Testis (tissue), 2 donors: ENCODE measurements at regions not wholly inside any gene's neighbourhood (a gene's known extent, or its start where the extent isn't known, plus 50 kb on each side); places are given as distances from the start of the nearest gene placed in this dataset.

Experiments used
- DNase-seq: peaks from one replicate; pipeline ENCODE4 v3.0.0-alpha.2; 2019
- H3K27ac ChIP-seq, 2 donors: fragments of 200-600 bp; sonication (generic); one replicate each; pipeline ENCODE4 v1.5.1; 2019
- H3K27me3 ChIP-seq: fragments of 200-600 bp; sonication (generic); one replicate; pipeline ENCODE4 v1.5.1; 2019
- H3K36me3 ChIP-seq: fragments of 200-600 bp; sonication (generic); one replicate; pipeline ENCODE4 v1.5.1; 2017; ENCODE audit warnings: low read depth; ENCODE audit errors: missing control alignments
- H3K4me1 ChIP-seq: fragments of 200-600 bp; sonication (generic); one replicate; pipeline ENCODE4 v1.5.1; 2019
- H3K4me3 ChIP-seq, 2 donors: fragments of 200-600 bp; sonication (generic); one replicate each; pipeline ENCODE4 v1.5.1; 2017 to 2019
- H3K9me3 ChIP-seq: fragments of 200-600 bp; sonication (generic); one replicate; pipeline ENCODE4 v1.5.1; 2017
- CTCF ChIP-seq, 3 experiments: fragments of 450-650 bp in 2 of 3; fragments of 200-600 bp in 1 of 3; sonication (generic) in 1 of 3; IDR thresholded peaks; one replicate each; pipeline ENCODE4 v1.5.1; 2016 to 2019; ENCODE audit warnings: antibody characterized with exemption in 3 of 3, mild to moderate bottlenecking in 2 of 3, moderate library complexity in 1 of 3
- POLR2A ChIP-seq: fragments of 450-650 bp; IDR thresholded peaks from one replicate; pipeline ENCODE4 v1.6.1; 2017; ENCODE audit warnings: antibody characterized with exemption, mild to moderate bottlenecking, moderate library complexity
- WGBS, 2 donors: methylation state at CpG; one replicate each; pipeline ENCODE4 v1.1.5; 2018; 5-methylcytosine and 5-hydroxymethylcytosine counted together
- intact Hi-C: fragments of 100-400 bp; cut with DNase I; formaldehyde crosslinking; loops from one replicate; pipeline ENCODE4 v1.15.1; 2023; ENCODE audit warnings: low total_unique reads

- no peak for DNase-seq
- no peak overlapping the region for H3K27ac ChIP-seq
- TF ChIP-seq CTCF (IDR thresholded peaks at IDR 0.05) (no peak), POLR2A (no peak)
- no peaks in the 10 kb centered on the region for H3K9me3 ChIP-seq
- no peak overlapping the region for H3K4me3 ChIP-seq
- no peaks in the 10 kb centered on the region for H3K27me3 ChIP-seq
- no peaks in the 10 kb centered on the region for H3K36me3 ChIP-seq
- H3K4me1 ChIP-seq: no peaks in the 10 kb centered on the region
- 91 to 94% methylated on average over 1 of the region's 1 CpG for WGBS, 2 donors
- intact Hi-C loops: no loop called here
Observed at GRCh38 chr3:103909395-103909794, 1457.3 kb upstream of the ALCAM start.

GRCh38 chr3:103918336-103918735 lies 1448.4 kb upstream of the ALCAM start:
- no peak overlapping the region for H3K27ac ChIP-seq
- TF ChIP-seq CTCF (IDR thresholded peaks at IDR 0.05): no peak
- TF ChIP-seq POLR2A: no peak
- H3K4me1 ChIP-seq: no peaks in the 10 kb centered on the region
- DNase-seq: no peak
- no peaks in the 10 kb centered on the region for H3K27me3 ChIP-seq
- no peak overlapping the region for H3K4me3 ChIP-seq
- intact Hi-C loops: no loop called here
- no peaks in the 10 kb centered on the region for H3K36me3 ChIP-seq
- H3K9me3 ChIP-seq: no peaks in the 10 kb centered on the region

GRCh38 chr3:103919327-103919726 lies 1447.4 kb upstream of the ALCAM start:
- no peak overlapping the region for H3K4me3 ChIP-seq
- H3K27ac ChIP-seq: no peak overlapping the region
- 60 to 62% methylated on average over 3 of the region's 3 CpGs for WGBS, 2 donors
- no peaks in the 10 kb centered on the region for H3K36me3 ChIP-seq
- no peaks in the 10 kb centered on the region for H3K9me3 ChIP-seq
- DNase-seq: no peak
- no peaks in the 10 kb centered on the region for H3K4me1 ChIP-seq
- no peaks in the 10 kb centered on the region for H3K27me3 ChIP-seq
- no peak for TF ChIP-seq CTCF (IDR thresholded peaks at IDR 0.05)
- TF ChIP-seq POLR2A: no peak
- intact Hi-C loops: no loop called here

- no peak for DNase-seq
- no peak for TF ChIP-seq CTCF (IDR thresholded peaks at IDR 0.05)
- intact Hi-C loops: no loop called here
- Histone ChIP-seq H3K4me3 (no peak overlapping the region), H3K27ac (no peak overlapping the region), H3K36me3 (no peaks in the 10 kb centered on the region), H3K4me1 (no peaks in the 10 kb centered on the region), H3K9me3 (no peaks in the 10 kb centered on the region), H3K27me3 (no peaks in the 10 kb centered on the region)
Observed at GRCh38 chr3:103923907-103924306, 1442.8 kb upstream of the ALCAM start.

- Histone ChIP-seq H3K27ac (no peak overlapping the region), H3K9me3 (no peaks in the 10 kb centered on the region), H3K27me3 (no peaks in the 10 kb centered on the region), H3K4me1 (no peaks in the 10 kb centered on the region), H3K36me3 (no peaks in the 10 kb centered on the region), H3K4me3 (no peak overlapping the region)
- no peak for DNase-seq
- no peak for TF ChIP-seq CTCF (IDR thresholded peaks at IDR 0.05)
- no peak for TF ChIP-seq POLR2A
- WGBS, 2 donors: 45 to 53% methylated on average over 1 of the region's 1 CpG
- intact Hi-C loops: no loop called here
Observed at GRCh38 chr3:103924544-103924943, 1442.2 kb upstream of the ALCAM start.
